SK-N-SH (cell line): ENCODE measurements at regions not wholly inside any gene's neighbourhood (a gene's known extent, or its start where the extent isn't known, plus 50 kb on each side); places are given as distances from the start of the nearest gene placed in this dataset.

ENCODE experiments used
- CTCF ChIA-PET: fragments of 300-600, 350-600 bp; formaldehyde crosslinking; extraction: SDS; loops from one replicate; lab custom pipeline; 2021; lab: Yijun Ruan, JAX
- POLR2A ChIA-PET: fragments of 350-600 bp; sonication (Branson Sonifier 250); formaldehyde crosslinking; extraction: SDS; loops from one replicate; lab custom pipeline; 2020; ENCODE audit warnings: antibody characterized with exemption, inconsistent platforms; lab: Yijun Ruan, JAX
- DNase-seq: peaks from one replicate; pipeline ENCODE4 v3.0.0; 2012
- H2AFZ ChIP-seq: fragments of 200-600 bp; sonication (generic); 2 replicates; pipeline ENCODE4 v1.8.1; 2016; ENCODE audit warnings: antibody characterized with exemption, mild to moderate bottlenecking, low read depth
- H3F3A ChIP-seq: fragments of 200-600 bp; sonication (generic); replicated peaks from 2 replicates; pipeline ENCODE3; 2016; ENCODE audit warnings: antibody characterized with exemption, mild to moderate bottlenecking; ENCODE audit not compliant: insufficient read depth
- H3K27ac ChIP-seq, 2 experiments: fragments of 200-500 bp in 1 of 2; fragments of 200-600 bp in 1 of 2; sonication (Bioruptor generic) in 1 of 2; sonication (generic), shearing (Covaris generic) in 1 of 2; 2 replicates each; pipeline versions ENCODE4 v1.5.1 to v1.6.1; 2014 to 2016; ENCODE audit warnings: low read depth in 2 of 2, inconsistent platforms in 1 of 2, low read length in 1 of 2, mild to moderate bottlenecking in 1 of 2, mixed read lengths in 1 of 2
- H3K27me3 ChIP-seq: fragments of 200-600 bp; sonication (generic), shearing (Covaris generic); 2 replicates; pipeline ENCODE4 v1.6.1; 2016; ENCODE audit warnings: mixed run types; ENCODE audit not compliant: insufficient read depth
- H3K36me3 ChIP-seq, 2 experiments: fragments of 200-500 bp in 1 of 2; fragments of 200-600 bp in 1 of 2; sonication (Bioruptor generic) in 1 of 2; sonication (generic) in 1 of 2; replicated peaks in 1 of 2; 2 replicates each; pipeline versions ENCODE3 to v1.5.1; 2014 to 2016; ENCODE audit warnings: low read length in 1 of 2, mild to moderate bottlenecking in 1 of 2; ENCODE audit not compliant: insufficient read depth in 2 of 2, control insufficient read depth in 1 of 2
- H3K4me1 ChIP-seq, 2 experiments: fragments of 200-500 bp in 1 of 2; fragments of 200-600 bp in 1 of 2; sonication (Bioruptor generic) in 1 of 2; sonication (generic), shearing (Covaris generic) in 1 of 2; 2 replicates each; pipeline versions ENCODE4 v1.5.1 to v1.6.1; 2014 to 2016; ENCODE audit warnings: low read depth in 1 of 2, low read length in 1 of 2, mixed run types in 1 of 2; ENCODE audit not compliant: insufficient read depth in 2 of 2, control insufficient read depth in 1 of 2
- H3K4me2 ChIP-seq: fragments of 200-600 bp; sonication (generic), shearing (Covaris generic); 2 replicates; pipeline ENCODE4 v1.6.1; 2017; ENCODE audit warnings: mixed run types
- H3K4me3 ChIP-seq, 2 experiments: fragments of 200-500 bp in 1 of 2; fragments of 200-600 bp in 1 of 2; sonication (Bioruptor generic) in 1 of 2; sonication (generic), shearing (Covaris generic) in 1 of 2; 2 replicates each; pipeline versions ENCODE4 v1.5.1 to v1.8.1; 2014 to 2016; ENCODE audit warnings: low read depth in 2 of 2, inconsistent platforms in 1 of 2, low read length in 1 of 2, mild to moderate bottlenecking in 1 of 2, mixed read lengths in 1 of 2, moderate library complexity in 1 of 2
- H3K79me2 ChIP-seq: fragments of 200-600 bp; sonication (generic); 2 replicates; pipeline ENCODE4 v1.8.1; 2017; ENCODE audit warnings: mild to moderate bottlenecking; ENCODE audit not compliant: insufficient read depth
- H3K9ac ChIP-seq: fragments of 200-600 bp; sonication (generic); 2 replicates; pipeline ENCODE4 v1.6.1; 2017; ENCODE audit warnings: mixed run types
- H3K9me2 ChIP-seq: fragments of 200-600 bp; sonication (generic); 2 replicates; pipeline ENCODE4 v1.6.1; 2017; ENCODE audit warnings: mixed run types
- H3K9me3 ChIP-seq: fragments of 200-600 bp; sonication (generic); 2 replicates; pipeline ENCODE4 v1.6.1; 2017; ENCODE audit warnings: mixed run types, mild to moderate bottlenecking, moderate library complexity
- H4K20me1 ChIP-seq: fragments of 200-600 bp; sonication (generic); 2 replicates; pipeline ENCODE4 v1.6.1; 2017; ENCODE audit warnings: mild to moderate bottlenecking, mixed run types; ENCODE audit not compliant: insufficient read depth
- EP300 ChIP-seq, 2 experiments: IDR thresholded peaks; 2 replicates each; pipeline versions ENCODE4 v1.4.0 to v1.6.1; 2012; ENCODE audit warnings: borderline replicate concordance in 1 of 2, low read depth in 1 of 2, low read length in 1 of 2
- FOSL2 ChIP-seq: IDR thresholded peaks from 2 replicates; pipeline ENCODE4 v1.4.0; 2012; ENCODE audit warnings: low read depth, mild to moderate bottlenecking, moderate library complexity, borderline replicate concordance
- FOXM1 ChIP-seq: IDR thresholded peaks from 2 replicates; pipeline ENCODE4 v1.4.0; 2012; ENCODE audit warnings: low read depth, mild to moderate bottlenecking
- IRF3 ChIP-seq: fragments of 150-350 bp; IDR thresholded peaks from 2 replicates; pipeline ENCODE4 v1.6.1; 2016; ENCODE audit warnings: mild to moderate bottlenecking, low read depth, low read length
- MXI1 ChIP-seq: IDR thresholded peaks from 2 replicates; pipeline ENCODE4 v1.6.1; 2012; ENCODE audit warnings: mild to moderate bottlenecking, low read depth, low read length, improper control_type of control experiment
- NFIC ChIP-seq: IDR thresholded peaks from 2 replicates; pipeline ENCODE4 v1.4.0; 2012; ENCODE audit warnings: borderline replicate concordance
- NRF1 ChIP-seq: IDR thresholded peaks from 2 replicates; pipeline ENCODE4 v1.6.1; 2012; ENCODE audit warnings: low read depth, mild to moderate bottlenecking, low read length
- PBX3 ChIP-seq: IDR thresholded peaks from 2 replicates; pipeline ENCODE4; 2012
- POLR2AphosphoS5 ChIP-seq: IDR thresholded peaks from 2 replicates; pipeline ENCODE4 v1.6.1; 2012; ENCODE audit warnings: low read depth, low read length
- REST ChIP-seq: IDR thresholded peaks from 2 replicates; pipeline ENCODE4 v1.6.1; 2012; ENCODE audit warnings: mild to moderate bottlenecking, low read depth, low read length, moderate library complexity
- RFX5 ChIP-seq: IDR thresholded peaks from 2 replicates; pipeline ENCODE4 v1.6.1; 2012; ENCODE audit warnings: mild to moderate bottlenecking, improper control_type of control experiment, low read length
- SMC3 ChIP-seq: IDR thresholded peaks from 2 replicates; pipeline ENCODE4 v1.6.1; 2012; ENCODE audit warnings: low read depth, low read length, improper control_type of control experiment
- TEAD4 ChIP-seq: IDR thresholded peaks from 2 replicates; pipeline ENCODE4 v1.4.0; 2012; ENCODE audit warnings: mild to moderate bottlenecking, borderline replicate concordance; ENCODE audit not compliant: insufficient read depth
- YY1 ChIP-seq: IDR thresholded peaks from 2 replicates; pipeline ENCODE4 v1.4.0; 2012; ENCODE audit warnings: low read depth, mild to moderate bottlenecking
- WGBS: methylation state at CpG from one replicate; pipeline ENCODE4 v1.1.6; 2017; ENCODE audit warnings: low lambda C conversion rate; 5-methylcytosine and 5-hydroxymethylcytosine counted together
- TF ChIP-seq, protein P1 (sequence below): IDR thresholded peaks from 2 replicates; pipeline ENCODE4 v1.4.0; 2012; ENCODE audit warnings: low read depth, borderline replicate concordance
- TF ChIP-seq, protein P2 (sequence below): IDR thresholded peaks from 2 replicates; pipeline ENCODE4 v1.4.0; 2012; ENCODE audit warnings: low read depth, borderline replicate concordance
- TF ChIP-seq, protein P3 (sequence below): IDR thresholded peaks from 2 replicates; pipeline ENCODE4 v1.4.0; 2012; ENCODE audit warnings: low read depth

GRCh38 chr14:28280997-28281598 lies 485.5 kb upstream of the FOXG1 start:
- no peak for TF ChIP-seq NRF1
- TF ChIP-seq TEAD4 = no peak
- TF ChIP-seq RFX5 = no peak
- TF ChIP-seq SMC3 = no peak
- TF ChIP-seq, protein P1, sequence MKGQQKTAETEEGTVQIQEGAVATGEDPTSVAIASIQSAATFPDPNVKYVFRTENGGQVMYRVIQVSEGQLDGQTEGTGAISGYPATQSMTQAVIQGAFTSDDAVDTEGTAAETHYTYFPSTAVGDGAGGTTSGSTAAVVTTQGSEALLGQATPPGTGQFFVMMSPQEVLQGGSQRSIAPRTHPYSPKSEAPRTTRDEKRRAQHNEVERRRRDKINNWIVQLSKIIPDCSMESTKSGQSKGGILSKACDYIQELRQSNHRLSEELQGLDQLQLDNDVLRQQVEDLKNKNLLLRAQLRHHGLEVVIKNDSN = no peak
- TF ChIP-seq EP300 (IDR thresholded peaks at IDR 0.05; ENCODE audit: borderline replicate concordance in 1 of 2, low read depth in 1 of 2, low read length in 1 of 2) = no peak
- TF ChIP-seq, protein P2, sequence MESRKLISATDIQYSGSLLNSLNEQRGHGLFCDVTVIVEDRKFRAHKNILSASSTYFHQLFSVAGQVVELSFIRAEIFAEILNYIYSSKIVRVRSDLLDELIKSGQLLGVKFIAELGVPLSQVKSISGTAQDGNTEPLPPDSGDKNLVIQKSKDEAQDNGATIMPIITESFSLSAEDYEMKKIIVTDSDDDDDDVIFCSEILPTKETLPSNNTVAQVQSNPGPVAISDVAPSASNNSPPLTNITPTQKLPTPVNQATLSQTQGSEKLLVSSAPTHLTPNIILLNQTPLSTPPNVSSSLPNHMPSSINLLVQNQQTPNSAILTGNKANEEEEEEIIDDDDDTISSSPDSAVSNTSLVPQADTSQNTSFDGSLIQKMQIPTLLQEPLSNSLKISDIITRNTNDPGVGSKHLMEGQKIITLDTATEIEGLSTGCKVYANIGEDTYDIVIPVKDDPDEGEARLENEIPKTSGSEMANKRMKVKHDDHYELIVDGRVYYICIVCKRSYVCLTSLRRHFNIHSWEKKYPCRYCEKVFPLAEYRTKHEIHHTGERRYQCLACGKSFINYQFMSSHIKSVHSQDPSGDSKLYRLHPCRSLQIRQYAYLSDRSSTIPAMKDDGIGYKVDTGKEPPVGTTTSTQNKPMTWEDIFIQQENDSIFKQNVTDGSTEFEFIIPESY = no peak
- no peak for TF ChIP-seq NFIC
- TF ChIP-seq MXI1 = no peak
- TF ChIP-seq IRF3 = no peak
- TF ChIP-seq REST = no peak
- TF ChIP-seq PBX3 = no peak
- TF ChIP-seq, protein P3, sequence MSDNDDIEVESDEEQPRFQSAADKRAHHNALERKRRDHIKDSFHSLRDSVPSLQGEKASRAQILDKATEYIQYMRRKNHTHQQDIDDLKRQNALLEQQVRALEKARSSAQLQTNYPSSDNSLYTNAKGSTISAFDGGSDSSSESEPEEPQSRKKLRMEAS = no peak
- TF ChIP-seq YY1 = no peak
- TF ChIP-seq POLR2AphosphoS5 = no peak
- TF ChIP-seq FOXM1 = no peak
- TF ChIP-seq FOSL2 = no peak
- CTCF ChIA-PET = interaction anchor here (0.6 kb wide), 1 partner anchor 539 kb away, joined by 3 read pairs; no protein-coding TSS in a partner anchor
- Histone ChIP-seq H3K79me2 (no peaks in the 10 kb centered on the region), H2AFZ (no peak overlapping the region), H3K4me1 (no peaks in the 10 kb centered on the region), H3K4me2 (no peak overlapping the region), H4K20me1 (no peaks in the 10 kb centered on the region), H3F3A (no peaks in the 10 kb centered on the region), H3K9me3 (no peaks in the 10 kb centered on the region), H3K27me3 (no peaks in the 10 kb centered on the region; the same call in 1 of the 2 replicates), H3K27ac (no peak overlapping the region), H3K36me3 (no peaks in the 10 kb centered on the region), H3K9ac (no peak overlapping the region), H3K9me2 (no peaks in the 10 kb centered on the region), H3K4me3 (no peak overlapping the region)
- DNase-seq = no peak
- WGBS = 4% methylated on average over 2 of the region's 2 CpGs
- POLR2A ChIA-PET = no interaction called here
